IMR-90 (cell line): ENCODE measurements at regions not wholly inside any gene's neighbourhood (a gene's known extent, or its start where the extent isn't known, plus 50 kb on each side); places are given as distances from the start of the nearest gene placed in this dataset.

Source experiments
- ATAC-seq: fragments of 200-7000 bp; cut with Tn5 transposase; 2 replicates; pipeline ENCODE4 v1.9.1; 2020; ENCODE audit warnings: low read depth, mild to moderate bottlenecking, moderate library complexity
- BruUV-seq: library from RNA; stranded (reverse); fragments of 400-500 nt; replicated peaks from 2 replicates; lab custom pipeline; 2021; lab: Mats Ljungman, UMichigan
- CTCF ChIA-PET: fragments of 300-600 bp; formaldehyde crosslinking; extraction: SDS; loops from one replicate; lab custom pipeline; 2021; ENCODE audit warnings: antibody characterized with exemption; lab: Yijun Ruan, JAX
- POLR2A ChIA-PET: fragments of 300-600 bp; sonication (Branson Sonifier 250); formaldehyde crosslinking; loops from one replicate; lab custom pipeline; 2022; ENCODE audit warnings: antibody characterized with exemption; ENCODE audit not compliant: unreplicated experiment; lab: Charles Lee
- DNase-seq: peaks from one replicate; pipeline ENCODE4 v3.0.0; 2013
- H2AFZ ChIP-seq: replicated peaks from 2 replicates; pipeline ENCODE3; 2013; ENCODE audit warnings: low read length, mild to moderate bottlenecking; ENCODE audit not compliant: poor library complexity
- H2AK5ac ChIP-seq: 2 replicates; pipeline ENCODE4 v1.6.1; 2013; ENCODE audit warnings: low read depth, low read length, inconsistent platforms
- H2AK9ac ChIP-seq: replicated peaks from 2 replicates; pipeline ENCODE3; 2013; ENCODE audit warnings: mild to moderate bottlenecking, low read depth, low read length, moderate library complexity; ENCODE audit not compliant: poor library complexity
- H2BK120ac ChIP-seq: 2 replicates; pipeline ENCODE4 v1.6.1; 2013; ENCODE audit warnings: low read depth, low read length, inconsistent platforms
- H2BK15ac ChIP-seq: 3 replicates; pipeline ENCODE4 v1.6.1; 2013; ENCODE audit warnings: low read depth, low read length, inconsistent platforms
- H2BK20ac ChIP-seq: 2 replicates; pipeline ENCODE4 v1.6.1; 2013; ENCODE audit warnings: low read depth, mild to moderate bottlenecking, inconsistent platforms, low read length, moderate library complexity
- H2BK5ac ChIP-seq: 2 replicates; pipeline ENCODE4 v1.6.1; 2013; ENCODE audit warnings: mild to moderate bottlenecking, low read depth, low read length, inconsistent platforms; ENCODE audit not compliant: poor library complexity, severe bottlenecking
- H3K14ac ChIP-seq: replicated peaks from 2 replicates; pipeline ENCODE4 v1.6.1; 2013; ENCODE audit warnings: low read depth, low read length, inconsistent platforms
- H3K18ac ChIP-seq: 2 replicates; pipeline ENCODE4 v1.6.1; 2013; ENCODE audit warnings: low read depth, low read length, control low read depth
- H3K23ac ChIP-seq: 2 replicates; pipeline ENCODE4 v1.6.1; 2013; ENCODE audit warnings: low read depth, low read length, inconsistent platforms
- H3K27ac ChIP-seq: 2 replicates; pipeline ENCODE4 v1.5.1; 2013; ENCODE audit warnings: mild to moderate bottlenecking, control low read depth, low read length; ENCODE audit not compliant: insufficient read depth
- H3K27me3 ChIP-seq: 2 replicates; pipeline ENCODE4 v1.6.1; 2013; ENCODE audit warnings: low read length; ENCODE audit not compliant: control insufficient read depth, insufficient read depth
- H3K36me3 ChIP-seq: 2 replicates; pipeline ENCODE4 v1.6.1; 2013; ENCODE audit warnings: low read length, mixed read lengths; ENCODE audit not compliant: control insufficient read depth, insufficient read depth
- H3K4ac ChIP-seq: 2 replicates; pipeline ENCODE4 v1.6.1; 2013; ENCODE audit warnings: low read depth, low read length, inconsistent platforms
- H3K4me1 ChIP-seq: 2 replicates; pipeline ENCODE4 v1.6.1; 2013; ENCODE audit warnings: low read length, mixed read lengths; ENCODE audit not compliant: control insufficient read depth, insufficient read depth
- H3K4me2 ChIP-seq: 2 replicates; pipeline ENCODE4 v1.6.1; 2013; ENCODE audit warnings: low read depth, mild to moderate bottlenecking, control low read depth, low read length, moderate library complexity
- H3K4me3 ChIP-seq: 2 replicates; pipeline ENCODE4 v1.5.1; 2013; ENCODE audit warnings: low read depth, mild to moderate bottlenecking, control low read depth, low read length, moderate library complexity; ENCODE audit not compliant: insufficient read depth
- H3K56ac ChIP-seq: 2 replicates; pipeline ENCODE4 v1.6.1; 2013; ENCODE audit warnings: low read length, inconsistent platforms; ENCODE audit not compliant: insufficient read depth; ENCODE audit errors: extremely low read depth
- H3K79me1 ChIP-seq, 2 experiments: 2 replicates each; pipeline ENCODE4 v1.6.1; 2013; ENCODE audit warnings: low read length in 2 of 2, inconsistent platforms in 1 of 2, low read depth in 1 of 2
- H3K9ac ChIP-seq: 2 replicates; pipeline ENCODE4 v1.6.1; 2013; ENCODE audit warnings: low read depth, low read length, control low read depth
- H3K9me1 ChIP-seq: 2 replicates; pipeline ENCODE4 v1.6.1; 2013; ENCODE audit warnings: low read length, inconsistent platforms; ENCODE audit not compliant: insufficient read depth
- H3K9me3 ChIP-seq: 2 replicates; pipeline ENCODE4 v1.6.1; 2013; ENCODE audit warnings: low read length; ENCODE audit not compliant: control insufficient read depth, insufficient read depth
- H4K20me1 ChIP-seq: 2 replicates; pipeline ENCODE4 v1.6.1; 2013; ENCODE audit warnings: low read length, inconsistent platforms; ENCODE audit not compliant: insufficient read depth
- H4K5ac ChIP-seq: 2 replicates; pipeline ENCODE4 v1.6.1; 2013; ENCODE audit warnings: mild to moderate bottlenecking, low read depth, low read length, control low read depth
- H4K8ac ChIP-seq, 2 experiments: 2 replicates each; pipeline ENCODE4 v1.6.1; 2013; ENCODE audit warnings: low read depth in 2 of 2, low read length in 2 of 2, control low read depth in 1 of 2, inconsistent platforms in 1 of 2
- H4K91ac ChIP-seq: 2 replicates; pipeline ENCODE4 v1.6.1; 2013; ENCODE audit warnings: low read depth, low read length, inconsistent platforms; ENCODE audit not compliant: insufficient read depth
- FOS ChIP-seq: fragments of 150-350 bp; IDR thresholded peaks from 2 replicates; pipeline ENCODE4 v1.6.1; 2016; ENCODE audit warnings: low read depth, low read length
- MXI1 ChIP-seq: IDR thresholded peaks from 2 replicates; pipeline ENCODE4 v1.6.1; 2012; ENCODE audit warnings: low read depth, mild to moderate bottlenecking, low read length, moderate library complexity, borderline replicate concordance
- RAD21 ChIP-seq: IDR thresholded peaks from 2 replicates; pipeline ENCODE4 v1.6.1; 2012; ENCODE audit warnings: low read length, improper control_type of control experiment
- WGBS, 2 experiments: methylation state at CpG; one replicate each; pipeline versions ENCODE4 v1.1.5 to v1.1.7; 2013; ENCODE audit warnings: missing lambda C conversion rate in 2 of 2; ENCODE audit not compliant: insufficient read length in 1 of 2; ENCODE audit errors: extremely low coverage in 2 of 2; 5-methylcytosine and 5-hydroxymethylcytosine counted together
- dilution Hi-C: fragments of 300-500 bp; cut with HindIII; formaldehyde crosslinking; loops from one replicate; pipeline ENCODE4 v1.14.3; 2018; ENCODE audit warnings: low sequenced_read_pairs; ENCODE audit not compliant: unreplicated experiment
- in situ Hi-C: fragments of 300-500 bp; cut with MboI; formaldehyde crosslinking; loops from 3 replicates; pipeline ENCODE4 v1.14.3; 2019; ENCODE audit warnings: low sequenced_read_pairs, inconsistent platforms, mixed read lengths
- intact Hi-C: fragments of 100-400 bp; cut with micrococcal nuclease; formaldehyde crosslinking; loops from 2 replicates; pipeline ENCODE4 v1.10.0; 2022
- TF ChIP-seq, protein P1 (sequence below): fragments of 150-350 bp; IDR thresholded peaks from 2 replicates; pipeline ENCODE4 v1.6.1; 2017; ENCODE audit warnings: mild to moderate bottlenecking, antibody characterized with exemption, low read length, low read depth

DNA sequence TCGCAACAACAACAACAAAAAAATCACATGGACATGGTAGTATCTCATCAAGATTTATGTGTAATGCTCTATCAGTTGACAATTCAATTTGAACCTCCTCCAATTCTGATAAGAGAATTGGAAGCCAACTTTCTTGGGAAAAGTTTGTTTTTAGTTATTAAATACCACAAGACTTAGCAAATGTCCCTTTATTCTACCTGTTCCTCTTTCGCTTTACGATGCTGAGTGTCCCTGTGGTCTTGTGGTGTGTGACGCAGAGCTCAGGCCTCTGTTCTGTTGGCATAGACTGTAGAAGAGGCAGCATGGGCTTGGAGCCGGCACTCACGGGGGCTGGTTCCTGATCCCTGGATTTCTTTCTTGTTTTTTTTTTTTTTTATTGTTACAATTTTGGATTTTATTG is 76.7 kb downstream of the PSMB1 start:
- H2BK15ac ChIP-seq = no peak overlapping the region
- no peaks in the 10 kb centered on the region for H4K20me1 ChIP-seq
- H2AK5ac ChIP-seq = no peak overlapping the region
- H3K14ac ChIP-seq = no peak overlapping the region
- no peak overlapping the region for H4K8ac ChIP-seq
- H3K79me1 ChIP-seq = no peaks in the 10 kb centered on the region
- H2AK9ac ChIP-seq = no peak overlapping the region
- H3K4me1 ChIP-seq = no peaks in the 10 kb centered on the region
- no peak for TF ChIP-seq RAD21
- TF ChIP-seq MXI1 = no peak
- TF ChIP-seq FOS = no peak
- TF ChIP-seq, protein P1, sequence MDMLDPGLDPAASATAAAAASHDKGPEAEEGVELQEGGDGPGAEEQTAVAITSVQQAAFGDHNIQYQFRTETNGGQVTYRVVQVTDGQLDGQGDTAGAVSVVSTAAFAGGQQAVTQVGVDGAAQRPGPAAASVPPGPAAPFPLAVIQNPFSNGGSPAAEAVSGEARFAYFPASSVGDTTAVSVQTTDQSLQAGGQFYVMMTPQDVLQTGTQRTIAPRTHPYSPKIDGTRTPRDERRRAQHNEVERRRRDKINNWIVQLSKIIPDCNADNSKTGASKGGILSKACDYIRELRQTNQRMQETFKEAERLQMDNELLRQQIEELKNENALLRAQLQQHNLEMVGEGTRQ = no peak
- no peaks in the 10 kb centered on the region for H3K9me1 ChIP-seq
- DNase-seq (no peak), ATAC-seq (no peak)
- in situ Hi-C loops (no loop called here), intact Hi-C loops (no loop called here), dilution Hi-C loops (no loop called here)
- no peak overlapping the region for H3K9ac ChIP-seq
- BruUV-seq = no TSS peak
- no peak overlapping the region for H3K27ac ChIP-seq
- no peak overlapping the region for H2BK120ac ChIP-seq
- no peak overlapping the region for H4K5ac ChIP-seq
- no peak overlapping the region for H4K91ac ChIP-seq
- H3K23ac ChIP-seq = no peak overlapping the region
- peaks cover 13% of the 10 kb centered on the region; the same call in 1 of the 2 replicates for H3K27me3 ChIP-seq
- CTCF ChIA-PET = no interaction called here
- no CpG with 5 or more reads among the region's 6 CpGs for WGBS, 2 experiments
- no peak overlapping the region for H2BK20ac ChIP-seq
- no peak overlapping the region for H2BK5ac ChIP-seq
- no peaks in the 10 kb centered on the region for H3K9me3 ChIP-seq
- POLR2A ChIA-PET = no interaction called here
- H3K4me2 ChIP-seq = no peak overlapping the region
- H3K56ac ChIP-seq = no peak overlapping the region
- no peak overlapping the region for H3K4me3 ChIP-seq
- H3K4ac ChIP-seq = no peak overlapping the region
- no peak overlapping the region for H2AFZ ChIP-seq
- H3K36me3 ChIP-seq = no peaks in the 10 kb centered on the region
- H3K18ac ChIP-seq = no peak overlapping the region
